Panc1 (cell line): ENCODE measurements at regions not wholly inside any gene's neighbourhood (a gene's known extent, or its start where the extent isn't known, plus 50 kb on each side); places are given as distances from the start of the nearest gene placed in this dataset.

Experiments
- ATAC-seq: fragments of 200-7000 bp; cut with Tn5 transposase; 2 replicates; pipeline ENCODE4 v1.9.1; 2020; ENCODE audit warnings: mild to moderate bottlenecking, moderate library complexity
- BruUV-seq: library from RNA; stranded (reverse); fragments of 400-500 nt; replicated peaks from 2 replicates; lab custom pipeline; 2021; lab: Mats Ljungman, UMichigan
- CTCF ChIA-PET: fragments of 300-600 bp; sonication (Branson Sonifier 250); formaldehyde crosslinking; loops from one replicate; lab custom pipeline; 2022; ENCODE audit warnings: antibody characterized with exemption; lab: Charles Lee
- POLR2A ChIA-PET: fragments of 300-600 bp; sonication (Branson Sonifier 250); formaldehyde crosslinking; loops from one replicate; lab custom pipeline; 2022; ENCODE audit warnings: antibody characterized with exemption; lab: Charles Lee
- DNase-seq: peaks from one replicate; pipeline ENCODE4 v3.0.0-alpha.2; 2010; ENCODE audit warnings: low read depth, low spot score
- H3K27ac ChIP-seq: 2 replicates; pipeline ENCODE4 v1.5.1; 2011; ENCODE audit warnings: mild to moderate bottlenecking, low read length, inconsistent platforms
- H3K27me3 ChIP-seq: fragments of 200-500 bp; sonication (Bioruptor generic); 2 replicates; pipeline ENCODE4 v1.6.0; 2014; ENCODE audit warnings: low read length, inconsistent platforms; ENCODE audit not compliant: control insufficient read depth, insufficient read depth
- H3K36me3 ChIP-seq: fragments of 200-500 bp; sonication (Bioruptor generic); 2 replicates; pipeline ENCODE4 v1.5.1; 2014; ENCODE audit warnings: inconsistent platforms, mild to moderate bottlenecking, low read length, moderate library complexity; ENCODE audit not compliant: control insufficient read depth, insufficient read depth
- H3K4me1 ChIP-seq: 2 replicates; pipeline ENCODE4 v1.5.1; 2011; ENCODE audit warnings: inconsistent platforms, mild to moderate bottlenecking, low read length, moderate library complexity; ENCODE audit not compliant: control insufficient read depth, insufficient read depth
- H3K4me3 ChIP-seq, 2 experiments: 2 replicates each; pipeline ENCODE4 v1.5.1; 2011 to 2012; ENCODE audit warnings: low read depth in 2 of 2, low read length in 2 of 2, mild to moderate bottlenecking in 2 of 2, inconsistent platforms in 1 of 2, moderate library complexity in 1 of 2
- H3K9me3 ChIP-seq: fragments of 200-500 bp; sonication (Bioruptor generic); 2 replicates; pipeline ENCODE4 v1.5.1; 2014; ENCODE audit warnings: low read depth, mild to moderate bottlenecking, inconsistent platforms, low read length, moderate library complexity; ENCODE audit not compliant: control insufficient read depth, insufficient read depth
- POLR2AphosphoS5 ChIP-seq: IDR thresholded peaks from 2 replicates; pipeline ENCODE4 v1.6.1; 2012; ENCODE audit warnings: mild to moderate bottlenecking, low read depth, low read length, moderate library complexity
- REST ChIP-seq, 2 experiments: IDR thresholded peaks; 2 replicates each; pipeline ENCODE4 v1.6.1; 2011 to 2012; ENCODE audit warnings: low read depth in 2 of 2, control low read depth in 1 of 2, low read length in 1 of 2, mild to moderate bottlenecking in 1 of 2, moderate library complexity in 1 of 2; ENCODE audit not compliant: insufficient read depth in 1 of 2
- SIN3A ChIP-seq: IDR thresholded peaks from 2 replicates; pipeline ENCODE4 v1.6.1; 2012; ENCODE audit warnings: low read depth, mild to moderate bottlenecking, low read length, moderate library complexity, borderline replicate concordance; ENCODE audit not compliant: insufficient read depth
- TCF7L2 ChIP-seq: IDR thresholded peaks from 2 replicates; pipeline ENCODE4 v1.6.1; 2011; ENCODE audit warnings: mild to moderate bottlenecking, low read depth, low read length, inconsistent platforms
- in situ Hi-C: cut with HindIII; loops from 2 replicates; pipeline ENCODE4 v1.10.0; 2016; ENCODE audit warnings: low sequenced_read_pairs, low pct_unique_long_range_greater_than_20kb
- intact Hi-C: fragments of 100-400 bp; cut with micrococcal nuclease; formaldehyde crosslinking; loops from one replicate; pipeline ENCODE4 v1.10.0; 2022; ENCODE audit not compliant: unreplicated experiment
- TF ChIP-seq, protein P1 (sequence below): fragments of 450-650 bp; IDR thresholded peaks from 2 replicates; pipeline ENCODE4 v1.5.1; 2017; ENCODE audit warnings: mild to moderate bottlenecking

GRCh38 chrX:49762175-49762720 lies 66.5 kb upstream of the PAGE1 start:
- no peaks in the 10 kb centered on the region for H3K36me3 ChIP-seq
- H3K4me3 ChIP-seq: no peak overlapping the region
- DNase-seq (no peak), ATAC-seq (no peak)
- no peaks in the 10 kb centered on the region for H3K4me1 ChIP-seq
- intact Hi-C loops (loop anchor here (2.0 kb wide), 1 partner anchor 77 kb away; no protein-coding TSS in a partner anchor), in situ Hi-C loops (no loop called here)
- no peaks in the 10 kb centered on the region for H3K9me3 ChIP-seq
- no peaks in the 10 kb centered on the region; the same call in 1 of the 2 replicates for H3K27me3 ChIP-seq
- POLR2A ChIA-PET: no interaction called here
- CTCF ChIA-PET: no interaction called here
- no TSS peak for BruUV-seq
- no peak overlapping the region for H3K27ac ChIP-seq
- no peak for TF ChIP-seq SIN3A
- no peak for TF ChIP-seq TCF7L2
- TF ChIP-seq POLR2AphosphoS5: no peak
- TF ChIP-seq REST (IDR thresholded peaks at IDR 0.05; ENCODE audit: insufficient read depth in 1 of 2, low read depth in 2 of 2, low read length in 1 of 2): no peak
- TF ChIP-seq, protein P1, sequence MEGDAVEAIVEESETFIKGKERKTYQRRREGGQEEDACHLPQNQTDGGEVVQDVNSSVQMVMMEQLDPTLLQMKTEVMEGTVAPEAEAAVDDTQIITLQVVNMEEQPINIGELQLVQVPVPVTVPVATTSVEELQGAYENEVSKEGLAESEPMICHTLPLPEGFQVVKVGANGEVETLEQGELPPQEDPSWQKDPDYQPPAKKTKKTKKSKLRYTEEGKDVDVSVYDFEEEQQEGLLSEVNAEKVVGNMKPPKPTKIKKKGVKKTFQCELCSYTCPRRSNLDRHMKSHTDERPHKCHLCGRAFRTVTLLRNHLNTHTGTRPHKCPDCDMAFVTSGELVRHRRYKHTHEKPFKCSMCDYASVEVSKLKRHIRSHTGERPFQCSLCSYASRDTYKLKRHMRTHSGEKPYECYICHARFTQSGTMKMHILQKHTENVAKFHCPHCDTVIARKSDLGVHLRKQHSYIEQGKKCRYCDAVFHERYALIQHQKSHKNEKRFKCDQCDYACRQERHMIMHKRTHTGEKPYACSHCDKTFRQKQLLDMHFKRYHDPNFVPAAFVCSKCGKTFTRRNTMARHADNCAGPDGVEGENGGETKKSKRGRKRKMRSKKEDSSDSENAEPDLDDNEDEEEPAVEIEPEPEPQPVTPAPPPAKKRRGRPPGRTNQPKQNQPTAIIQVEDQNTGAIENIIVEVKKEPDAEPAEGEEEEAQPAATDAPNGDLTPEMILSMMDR: no peak

- ATAC-seq: peak; percentile 70
- H3K27me3 ChIP-seq: no peaks in the 10 kb centered on the region; the same call in 1 of the 2 replicates
- no peak for TF ChIP-seq SIN3A
- TF ChIP-seq, protein P1: peak; percentile 66; the same call in 1 of the 2 replicates
- TF ChIP-seq REST (IDR thresholded peaks at IDR 0.05; ENCODE audit: insufficient read depth in 1 of 2, low read depth in 2 of 2, low read length in 1 of 2): no peak
- TF ChIP-seq TCF7L2: no peak
- no peak for TF ChIP-seq POLR2AphosphoS5
- no peaks in the 10 kb centered on the region for H3K4me1 ChIP-seq
- no peaks in the 10 kb centered on the region for H3K9me3 ChIP-seq
- POLR2A ChIA-PET: no interaction called here
- H3K36me3 ChIP-seq: no peaks in the 10 kb centered on the region
- intact Hi-C loops: no loop called here
- in situ Hi-C loops: no loop called here
- no TSS peak for BruUV-seq
- H3K27ac ChIP-seq: no peak overlapping the region
- no peak overlapping the region for H3K4me3 ChIP-seq
- CTCF ChIA-PET: interaction anchor here (1.0 kb wide), 1 partner anchor 117 kb away, joined by 4 read pairs; the partner anchor contains the start of gene USP27X
- DNase-seq: no peak
Observed at GRCh38 chrX:49761481-49761880, 65.7 kb upstream of the PAGE1 start.
